DOHH2 (cell line): ENCODE measurements at regions not wholly inside any gene's neighbourhood (a gene's known extent, or its start where the extent isn't known, plus 50 kb on each side); places are given as distances from the start of the nearest gene placed in this dataset.

ENCODE experiments used
- CTCF ChIP-seq: fragments of 200-600 bp; sonication (generic); IDR thresholded peaks from one replicate; pipeline ENCODE4 v1.5.1; 2014; ENCODE audit warnings: antibody characterized with exemption, mild to moderate bottlenecking, low read depth, low read length; ENCODE audit not compliant: poor library complexity, severe bottlenecking
- EZH2phosphoT487 ChIP-seq: fragments of 200-600 bp; sonication (generic); IDR thresholded peaks from 2 replicates; pipeline ENCODE4 v1.6.1; 2017; ENCODE audit warnings: borderline replicate concordance, mild to moderate bottlenecking, antibody characterized with exemption, low read length, moderate library complexity, mixed read lengths

- TF ChIP-seq CTCF (no peak), EZH2phosphoT487 (no peak)
Observed at GRCh38 chr6:141783585-141783984, 349.1 kb upstream of the GJE1 start.
